OCI-LY1 (cell line): ENCODE measurements at regions not wholly inside any gene's neighbourhood (a gene's known extent, or its start where the extent isn't known, plus 50 kb on each side); places are given as distances from the start of the nearest gene placed in this dataset.
"Not testable (repeated sequence)": the region's sequence is repeated elsewhere in the genome, so short reads cannot be mapped to it uniquely, and the experiment has no call there.

Source experiments
- H2AFZ ChIP-seq: fragments of 200-600 bp; sonication (generic), shearing (Covaris generic); 2 replicates; pipeline ENCODE4 v1.6.0; 2014; ENCODE audit warnings: antibody characterized with exemption, mild to moderate bottlenecking, low read length
- H3F3A ChIP-seq: fragments of 200-600 bp; sonication (generic), shearing (Covaris generic); 2 replicates; pipeline ENCODE4 v1.6.0; 2014; ENCODE audit warnings: mild to moderate bottlenecking, antibody characterized with exemption, low read length, moderate library complexity; ENCODE audit not compliant: insufficient read depth
- H3K27ac ChIP-seq: fragments of 200-600 bp; sonication (generic); 2 replicates; pipeline ENCODE4 v1.5.1; 2014; ENCODE audit warnings: low read length, mixed run types, mild to moderate bottlenecking, low read depth; ENCODE audit not compliant: poor library complexity, severe bottlenecking
- H3K27me3 ChIP-seq: fragments of 200-600 bp; sonication (generic); 2 replicates; pipeline ENCODE4 v1.6.0; 2014; ENCODE audit warnings: antibody characterized with exemption, mild to moderate bottlenecking, low read length, moderate library complexity; ENCODE audit not compliant: insufficient read depth
- H3K36me3 ChIP-seq: fragments of 200-600 bp; sonication (generic); 2 replicates; pipeline ENCODE4 v1.6.1; 2014; ENCODE audit warnings: mild to moderate bottlenecking, antibody characterized with exemption, low read length, moderate library complexity, mixed read lengths; ENCODE audit not compliant: insufficient read depth
- H3K4me1 ChIP-seq: fragments of 200-600 bp; sonication (generic); 2 replicates; pipeline ENCODE4 v1.5.1; 2014; ENCODE audit warnings: mild to moderate bottlenecking, low read length, moderate library complexity; ENCODE audit not compliant: insufficient read depth, severe bottlenecking
- H3K4me2 ChIP-seq: fragments of 200-600 bp; sonication (generic), shearing (Covaris generic); 2 replicates; pipeline ENCODE4 v1.6.1; 2014; ENCODE audit warnings: low read length
- H3K4me3 ChIP-seq: fragments of 200-600 bp; sonication (generic); 2 replicates; pipeline ENCODE4 v1.5.1; 2014; ENCODE audit warnings: low read length, low read depth, mild to moderate bottlenecking, mixed read lengths; ENCODE audit not compliant: poor library complexity, severe bottlenecking
- H3K79me2 ChIP-seq: fragments of 200-600 bp; shearing (Covaris generic); 2 replicates; pipeline ENCODE4 v1.6.1; 2016; ENCODE audit warnings: mixed run types, low read length, mixed read lengths; ENCODE audit not compliant: insufficient read depth
- H3K9ac ChIP-seq: fragments of 200-600 bp; sonication (generic), shearing (Covaris generic); 2 replicates; pipeline ENCODE4 v1.6.1; 2014; ENCODE audit warnings: mild to moderate bottlenecking, low read length, mixed read lengths
- H3K9me2 ChIP-seq: fragments of 200-600 bp; sonication (generic), shearing (Covaris generic); 2 replicates; pipeline ENCODE4 v1.6.1; 2014; ENCODE audit warnings: low read depth, mild to moderate bottlenecking, low read length, mixed read lengths
- H3K9me3 ChIP-seq: fragments of 200-600 bp; shearing (Covaris generic); 2 replicates; pipeline ENCODE4 v1.6.1; 2014; ENCODE audit warnings: low read length, mixed read lengths
- H4K20me1 ChIP-seq: fragments of 200-600 bp; sonication (generic), shearing (Covaris generic); 2 replicates; pipeline ENCODE4 v1.6.0; 2016; ENCODE audit warnings: mild to moderate bottlenecking, low read length; ENCODE audit not compliant: insufficient read depth
- CTCF ChIP-seq: fragments of 200-600 bp; sonication (generic), shearing (Covaris generic); IDR thresholded peaks from 2 replicates; pipeline ENCODE4 v1.5.1; 2017; ENCODE audit warnings: mild to moderate bottlenecking, antibody characterized with exemption, low read length, moderate library complexity, mixed read lengths
- EZH2 ChIP-seq: fragments of 200-600 bp; sonication (generic), shearing (Covaris generic); IDR thresholded peaks from 2 replicates; pipeline ENCODE4 v1.8.0; 2017; ENCODE audit warnings: borderline replicate concordance, mixed run types, mild to moderate bottlenecking, antibody characterized with exemption, low read length, moderate library complexity, mixed read lengths

- peak overlapping the region; percentile 94 for H3K27ac ChIP-seq
- H2AFZ ChIP-seq, result no peak overlapping the region
- H3K4me3 ChIP-seq, result no peak overlapping the region
- H3K27me3 ChIP-seq, result no peaks in the 10 kb centered on the region
- 0 out of 2 replicates have a peak overlapping the region, but pooled peaks have one; percentile 25 for H3K4me2 ChIP-seq
- no peak for TF ChIP-seq EZH2
- no peak for TF ChIP-seq CTCF
- H3K9me3 ChIP-seq, result no peaks in the 10 kb centered on the region
- H3F3A ChIP-seq, result peaks cover 3% of the 10 kb centered on the region; the same call in 1 of the 2 replicates
- no peaks in the 10 kb centered on the region for H3K79me2 ChIP-seq
- no peaks in the 10 kb centered on the region for H4K20me1 ChIP-seq
- no peaks in the 10 kb centered on the region for H3K36me3 ChIP-seq
- no peaks in the 10 kb centered on the region for H3K9me2 ChIP-seq
- no peak overlapping the region; the same call in 1 of the 2 replicates for H3K9ac ChIP-seq
- peaks cover 52% of the 10 kb centered on the region for H3K4me1 ChIP-seq
Measured at GRCh38 chr2:132270255-132270654, 108.5 kb upstream of the ANKRD30BL start.

DNA sequence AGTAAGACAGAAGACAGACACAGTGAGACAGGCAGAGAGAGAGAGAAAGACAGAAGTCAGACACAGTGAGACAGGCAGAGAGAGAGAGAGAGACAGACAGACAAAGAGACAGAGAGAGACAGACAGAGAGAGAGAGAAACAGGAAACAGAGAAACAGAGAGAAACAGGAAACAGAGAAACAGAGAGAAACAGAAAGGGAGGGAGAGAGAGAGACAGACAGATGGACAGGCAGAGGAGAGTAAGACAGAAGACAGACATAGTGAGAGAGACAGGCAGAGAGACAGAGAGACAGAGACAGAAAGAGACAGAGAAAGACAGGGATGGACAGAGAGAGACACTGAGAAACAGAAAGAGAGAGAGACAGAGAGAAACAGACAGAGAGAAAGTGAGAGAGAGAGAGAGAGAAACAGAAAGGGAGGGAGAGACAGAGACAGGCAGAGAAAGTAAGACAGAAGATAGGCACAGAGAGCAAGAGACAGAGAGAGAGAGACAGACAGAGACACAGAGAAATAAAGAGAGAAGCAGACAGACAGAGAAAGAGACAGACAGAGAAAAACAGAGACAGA lies 109.3 kb upstream of the ANKRD30BL start:
- Histone ChIP-seq H3K9me3 (no peaks in the 10 kb centered on the region), H3K27ac (peak overlapping the region; percentile 94), H3K4me1 (peaks cover 58% of the 10 kb centered on the region), H3K4me2 (peak overlapping the region; percentile 36), H4K20me1 (no peaks in the 10 kb centered on the region), H2AFZ (no peak overlapping the region), H3K36me3 (no peaks in the 10 kb centered on the region), H3K4me3 (no peak overlapping the region), H3K9ac (peak overlapping the region; percentile 46; the same call in 1 of the 2 replicates), H3K9me2 (no peaks in the 10 kb centered on the region), H3K27me3 (no peaks in the 10 kb centered on the region), H3F3A (peaks cover 3% of the 10 kb centered on the region; the same call in 1 of the 2 replicates), H3K79me2 (no peaks in the 10 kb centered on the region)
- TF ChIP-seq CTCF, result no peak
- no peak for TF ChIP-seq EZH2

DNA sequence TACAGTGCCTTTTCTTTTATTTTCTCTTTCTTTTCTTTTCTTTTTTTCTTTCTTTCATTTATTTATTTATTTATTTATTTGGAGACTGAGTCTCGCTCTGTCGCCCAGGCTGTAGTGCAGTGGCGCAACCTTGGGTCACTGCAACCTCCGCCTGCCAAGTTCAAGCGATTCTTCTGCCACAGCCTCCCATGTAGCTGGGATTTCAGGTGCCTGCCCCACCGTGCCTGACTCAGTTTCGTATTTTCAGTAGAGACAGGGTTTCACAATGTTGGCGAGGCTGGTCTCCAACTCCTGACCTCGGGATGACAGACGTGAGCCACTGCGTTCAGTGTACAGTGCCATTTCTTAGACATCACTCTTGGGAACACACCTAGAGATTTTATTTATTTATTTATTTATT lies 110.0 kb upstream of the ANKRD30BL start:
- H3K36me3 ChIP-seq, H3K27ac ChIP-seq, H3K4me2 ChIP-seq, H3K79me2 ChIP-seq, H4K20me1 ChIP-seq, H3K9me3 ChIP-seq, H3K27me3 ChIP-seq, H3K9ac ChIP-seq, H3K4me3 ChIP-seq, H3K9me2 ChIP-seq, H3F3A ChIP-seq, H2AFZ ChIP-seq: not testable (repeated sequence)
- peaks cover 62% of the 10 kb centered on the region for H3K4me1 ChIP-seq

DNA sequence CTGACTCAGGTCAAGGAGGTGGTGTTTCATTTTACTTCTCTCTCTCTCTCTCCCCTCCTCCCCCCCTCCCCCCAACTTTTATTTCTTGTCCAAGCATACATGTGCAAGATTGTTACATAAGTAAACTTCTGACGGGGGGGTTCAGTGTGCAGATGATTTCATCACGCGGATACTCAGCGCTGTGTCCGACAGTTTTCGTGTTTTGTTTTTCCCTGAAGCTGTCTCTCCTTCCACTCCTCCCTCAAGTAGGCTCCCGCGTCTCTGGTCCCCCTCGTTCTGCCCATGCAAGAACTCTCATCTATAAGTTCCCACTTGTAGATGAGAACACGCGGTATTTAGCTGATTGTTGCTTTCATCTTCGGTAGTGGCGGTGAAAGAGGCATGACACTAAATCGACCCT lies 111.0 kb upstream of the ANKRD30BL start:
- no peaks in the 10 kb centered on the region for H4K20me1 ChIP-seq
- peaks cover 59% of the 10 kb centered on the region for H3K4me1 ChIP-seq
- H3K4me2 ChIP-seq, result no peak overlapping the region
- H3K79me2 ChIP-seq, result no peaks in the 10 kb centered on the region
- no peak overlapping the region for H3K9ac ChIP-seq
- no peak overlapping the region for H3K4me3 ChIP-seq
- no peak overlapping the region for H2AFZ ChIP-seq
- no peaks in the 10 kb centered on the region for H3K36me3 ChIP-seq
- H3K27ac ChIP-seq, result no peak overlapping the region
- no peak for TF ChIP-seq CTCF
- no peak for TF ChIP-seq EZH2
- H3K9me2 ChIP-seq, result no peaks in the 10 kb centered on the region
- peaks cover 3% of the 10 kb centered on the region; the same call in 1 of the 2 replicates for H3F3A ChIP-seq
- H3K9me3 ChIP-seq, result no peaks in the 10 kb centered on the region; the same call in 1 of the 2 replicates
- H3K27me3 ChIP-seq, result no peaks in the 10 kb centered on the region

DNA sequence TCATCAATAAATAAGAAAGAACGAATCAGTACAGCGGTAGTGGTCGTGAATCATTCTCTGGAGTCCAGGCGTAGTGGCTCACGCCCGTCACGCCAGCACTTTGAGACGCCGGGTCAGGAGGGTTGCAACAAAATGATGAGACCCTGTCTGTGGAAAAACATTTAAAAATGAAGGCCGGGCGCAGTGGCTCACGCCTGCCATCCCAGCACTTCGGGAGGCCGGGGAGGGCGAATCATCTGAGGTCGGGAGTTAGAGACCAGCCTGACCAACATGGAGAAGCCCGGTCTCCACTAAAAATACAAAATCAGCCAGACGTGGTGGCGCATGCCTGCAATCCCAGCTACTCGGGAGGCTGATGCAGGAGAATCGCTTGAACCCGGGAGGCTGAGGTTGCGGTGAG lies 111.8 kb upstream of the ANKRD30BL start:
- not testable (repeated sequence) for H3K9me3 ChIP-seq, H3K4me3 ChIP-seq, H3K79me2 ChIP-seq, H3K36me3 ChIP-seq, H3K9me2 ChIP-seq, H3K27me3 ChIP-seq, H3K9ac ChIP-seq, H3F3A ChIP-seq, H3K27ac ChIP-seq, H4K20me1 ChIP-seq, H2AFZ ChIP-seq, H3K4me2 ChIP-seq
- H3K4me1 ChIP-seq, result peaks cover 50% of the 10 kb centered on the region
